MM.1S (cell line): ENCODE measurements at regions not wholly inside any gene's neighbourhood (a gene's known extent, or its start where the extent isn't known, plus 50 kb on each side); places are given as distances from the start of the nearest gene placed in this dataset.
A peak's percentile ranks its signal among the peaks of the same experiment; 100 is the strongest.

Source experiments
- DNase-seq: peaks from one replicate; pipeline ENCODE4 v3.0.0-alpha.2; 2015
- H2AFZ ChIP-seq: fragments of 300-600 bp; sonication (generic); 2 replicates; pipeline ENCODE4 v1.6.0; 2016; ENCODE audit warnings: antibody characterized with exemption, low read length
- H3F3A ChIP-seq: fragments of 300-600 bp; sonication (generic); 2 replicates; pipeline ENCODE4 v1.6.1; 2016; ENCODE audit warnings: mild to moderate bottlenecking, antibody characterized with exemption, low read length, moderate library complexity, mixed read lengths; ENCODE audit not compliant: insufficient read depth
- H3K27ac ChIP-seq: fragments of 300-600 bp; sonication (generic); 2 replicates; pipeline ENCODE4 v1.5.1; 2016; ENCODE audit warnings: mild to moderate bottlenecking, low read length
- H3K27me3 ChIP-seq: fragments of 300-600 bp; sonication (generic); replicated peaks from 2 replicates; pipeline ENCODE4 v1.6.0; 2016; ENCODE audit warnings: low read length; ENCODE audit not compliant: insufficient read depth
- H3K36me3 ChIP-seq: fragments of 300-600 bp; sonication (generic); replicated peaks from 2 replicates; pipeline ENCODE4 v1.6.1; 2016; ENCODE audit warnings: mild to moderate bottlenecking, low read length, mixed read lengths; ENCODE audit not compliant: insufficient read depth
- H3K4me1 ChIP-seq: fragments of 300-600 bp; sonication (generic); 2 replicates; pipeline ENCODE4 v1.6.1; 2016; ENCODE audit warnings: low read length, mixed read lengths
- H3K4me2 ChIP-seq: fragments of 300-600 bp; sonication (generic); 2 replicates; pipeline ENCODE4 v1.6.0; 2016; ENCODE audit warnings: low read depth, low read length
- H3K4me3 ChIP-seq: fragments of 300-600 bp; sonication (generic); 2 replicates; pipeline ENCODE4 v1.5.1; 2016; ENCODE audit warnings: low read length, mixed read lengths
- H3K79me2 ChIP-seq: fragments of 300-600 bp; sonication (generic); 2 replicates; pipeline ENCODE4 v1.6.1; 2016; ENCODE audit warnings: mixed run types, low read length, mixed read lengths
- H3K9ac ChIP-seq: fragments of 300-600 bp; sonication (generic); 2 replicates; pipeline ENCODE4 v1.6.1; 2016; ENCODE audit warnings: low read length, mixed read lengths
- H3K9me2 ChIP-seq: fragments of 300-600 bp; sonication (generic); replicated peaks from 2 replicates; pipeline ENCODE4 v1.6.1; 2016; ENCODE audit warnings: mild to moderate bottlenecking, low read length, mixed read lengths; ENCODE audit not compliant: insufficient read depth
- H3K9me3 ChIP-seq: fragments of 300-600 bp; sonication (generic); replicated peaks from 2 replicates; pipeline ENCODE4 v1.6.1; 2016; ENCODE audit warnings: mild to moderate bottlenecking, low read length, mixed read lengths; ENCODE audit not compliant: insufficient read depth
- H4K20me1 ChIP-seq: fragments of 300-600 bp; sonication (generic); 2 replicates; pipeline ENCODE4 v1.6.1; 2016; ENCODE audit warnings: mild to moderate bottlenecking, low read length, moderate library complexity, mixed read lengths; ENCODE audit not compliant: insufficient read depth
- CTCF ChIP-seq: fragments of 300-600 bp; sonication (generic); IDR thresholded peaks from 2 replicates; pipeline ENCODE4 v1.5.1; 2016; ENCODE audit warnings: antibody characterized with exemption, low read length, mixed read lengths
- EZH2 ChIP-seq: fragments of 300-600 bp; sonication (generic); optimal IDR thresholded peaks from 2 replicates; pipeline ENCODE3; 2017; ENCODE audit warnings: low read depth, mild to moderate bottlenecking, antibody characterized with exemption, low read length, mixed read lengths
- EZH2phosphoT487 ChIP-seq: fragments of 300-600 bp; sonication (generic); IDR thresholded peaks from 2 replicates; pipeline ENCODE4 v1.6.1; 2018; ENCODE audit warnings: antibody characterized with exemption, low read length

GRCh38 chr18:66346833-66347588 lies 256.9 kb downstream of the CDH19 start:
- no peaks in the 10 kb centered on the region for H4K20me1 ChIP-seq
- no peaks in the 10 kb centered on the region for H3K4me1 ChIP-seq
- H3K4me3 ChIP-seq, result no peak overlapping the region
- no peaks in the 10 kb centered on the region for H3K79me2 ChIP-seq
- TF ChIP-seq EZH2phosphoT487 (no peak), CTCF (no peak), EZH2 (no peak)
- H3K4me2 ChIP-seq, result no peak overlapping the region
- no peaks in the 10 kb centered on the region for H3K9me3 ChIP-seq
- no peaks in the 10 kb centered on the region for H3K36me3 ChIP-seq
- H3F3A ChIP-seq, result no peaks in the 10 kb centered on the region
- no peaks in the 10 kb centered on the region for H3K9me2 ChIP-seq
- H3K27me3 ChIP-seq, result no peaks in the 10 kb centered on the region
- no peak for DNase-seq
- no peak overlapping the region for H2AFZ ChIP-seq
- no peak overlapping the region for H3K9ac ChIP-seq
- H3K27ac ChIP-seq, result no peak overlapping the region

- Histone ChIP-seq H4K20me1 (no peaks in the 10 kb centered on the region), H3K79me2 (no peaks in the 10 kb centered on the region), H2AFZ (no peak overlapping the region), H3K4me1 (no peaks in the 10 kb centered on the region), H3K27me3 (no peaks in the 10 kb centered on the region), H3K9me2 (no peaks in the 10 kb centered on the region), H3K27ac (no peak overlapping the region), H3K36me3 (no peaks in the 10 kb centered on the region), H3K9ac (no peak overlapping the region), H3K4me2 (no peak overlapping the region), H3K9me3 (no peaks in the 10 kb centered on the region), H3K4me3 (no peak overlapping the region), H3F3A (no peaks in the 10 kb centered on the region)
- TF ChIP-seq EZH2 (no peak), CTCF (no peak), EZH2phosphoT487 (no peak)
- DNase-seq, result peak; percentile 50
Observed at GRCh38 chr18:66344227-66344626, 259.7 kb downstream of the CDH19 start.

GRCh38 chr18:66342577-66342976 lies 261.3 kb downstream of the CDH19 start:
- no peak for DNase-seq
- TF ChIP-seq CTCF, result no peak
- no peak for TF ChIP-seq EZH2phosphoT487
- TF ChIP-seq EZH2, result no peak
- H3K27me3 ChIP-seq, result no peaks in the 10 kb centered on the region
- no peaks in the 10 kb centered on the region for H3F3A ChIP-seq
- H3K4me3 ChIP-seq, result no peak overlapping the region
- no peak overlapping the region for H3K27ac ChIP-seq
- H3K4me2 ChIP-seq, result no peak overlapping the region
- H3K4me1 ChIP-seq, result no peaks in the 10 kb centered on the region
- no peaks in the 10 kb centered on the region for H4K20me1 ChIP-seq
- H3K9me3 ChIP-seq, result no peaks in the 10 kb centered on the region
- no peak overlapping the region for H3K9ac ChIP-seq
- no peaks in the 10 kb centered on the region for H3K36me3 ChIP-seq
- H3K79me2 ChIP-seq, result no peaks in the 10 kb centered on the region
- no peaks in the 10 kb centered on the region for H3K9me2 ChIP-seq
- H2AFZ ChIP-seq, result no peak overlapping the region
